GM19395 (cell line): ENCODE measurements at regions not wholly inside any gene's neighbourhood (a gene's known extent, or its start where the extent isn't known, plus 50 kb on each side); places are given as distances from the start of the nearest gene placed in this dataset.
A peak's percentile ranks its signal among the peaks of the same experiment; 100 is the strongest.

Experiments
- ATAC-seq: cut with Tn5 transposase; IDR thresholded peaks from one replicate; pipeline ENCODE4 v1.9.1; 2021; ENCODE audit warnings: mild to moderate bottlenecking, moderate library complexity; ENCODE audit not compliant: unreplicated experiment

- ATAC-seq: no peak
These were observed 214.9 kb upstream of the IL12A start for GRCh38 chr3:159773706-159774105.

GRCh38 chr3:159775372-159775961 is 213.2 kb upstream of the IL12A start:
- ATAC-seq: no peak

GRCh38 chr3:159776779-159777178 is 211.9 kb upstream of the IL12A start:
- no peak for ATAC-seq

- ATAC-seq: no peak
These were observed 208.8 kb upstream of the IL12A start for GRCh38 chr3:159779883-159780282.

- ATAC-seq: no peak
These were observed 206.8 kb upstream of the IL12A start for GRCh38 chr3:159781867-159782266.

GRCh38 chr3:159782724-159783421 is 205.8 kb upstream of the IL12A start:
- no peak for ATAC-seq

- ATAC-seq: peak; percentile 85
These were observed 204.6 kb upstream of the IL12A start for GRCh38 chr3:159783780-159784742.

- ATAC-seq: no peak
These were observed 203.3 kb upstream of the IL12A start for GRCh38 chr3:159785273-159785708.

GRCh38 chr3:159786489-159787177 is 202.0 kb upstream of the IL12A start:
- no peak for ATAC-seq

GRCh38 chr3:159787178-159787574 is 201.5 kb upstream of the IL12A start:
- ATAC-seq: no peak

- ATAC-seq: no peak
These were observed 200.8 kb upstream of the IL12A start for GRCh38 chr3:159787794-159788205.

- no peak for ATAC-seq
These were observed 200.3 kb upstream of the IL12A start for GRCh38 chr3:159788291-159788690.

GRCh38 chr3:159789017-159789416 is 199.6 kb upstream of the IL12A start:
- ATAC-seq: no peak

- no peak for ATAC-seq
These were observed 198.6 kb upstream of the IL12A start for GRCh38 chr3:159789742-159790635.

- no peak for ATAC-seq
These were observed 197.3 kb upstream of the IL12A start for GRCh38 chr3:159791336-159791735.

GRCh38 chr3:159792070-159792469 is 196.6 kb upstream of the IL12A start:
- ATAC-seq: no peak

GRCh38 chr3:159795042-159795441 is 193.6 kb upstream of the IL12A start:
- ATAC-seq: no peak

- no peak for ATAC-seq
These were observed 192.9 kb upstream of the IL12A start for GRCh38 chr3:159795681-159796175.

- ATAC-seq: no peak
These were observed 192.4 kb upstream of the IL12A start for GRCh38 chr3:159796226-159796625.

GRCh38 chr3:159796744-159797143 is 191.9 kb upstream of the IL12A start:
- no peak for ATAC-seq
